Keratinocyte (primary cell): ENCODE measurements at regions not wholly inside any gene's neighbourhood (a gene's known extent, or its start where the extent isn't known, plus 50 kb on each side); places are given as distances from the start of the nearest gene placed in this dataset.

Experiments used
- DNase-seq: peaks from one replicate; pipeline ENCODE4 v3.0.0-alpha.2; 2011; ENCODE audit warnings: low read depth, missing footprints, low spot score
- FAIRE-seq: peaks from 2 replicates; lab custom pipeline; 2011; peaks lifted over from hg19 to GRCh38; lab: Jason Lieb, UNC
- H2AFZ ChIP-seq: 2 replicates; pipeline ENCODE4 v1.6.0; 2012; ENCODE audit warnings: low read length, control low read depth, inconsistent platforms; ENCODE audit not compliant: control insufficient read depth
- H3K27ac ChIP-seq: 2 replicates; pipeline ENCODE4 v1.5.1; 2011; ENCODE audit warnings: low read length; ENCODE audit not compliant: control insufficient read depth, insufficient read depth
- H3K27me3 ChIP-seq: 3 replicates; pipeline ENCODE4 v1.6.0; 2011; ENCODE audit warnings: low read length; ENCODE audit not compliant: control insufficient read depth, insufficient read depth; ENCODE audit errors: extremely low read depth
- H3K36me3 ChIP-seq, 2 experiments: 2 replicates in 1 of 2; 3 replicates in 1 of 2; pipeline ENCODE4 v1.5.1; 2011; ENCODE audit warnings: low read length in 2 of 2, mild to moderate bottlenecking in 1 of 2; ENCODE audit not compliant: control insufficient read depth in 2 of 2, insufficient read depth in 2 of 2; ENCODE audit errors: extremely low read depth in 1 of 2
- H3K4me1 ChIP-seq: 3 replicates; pipeline ENCODE4 v1.5.1; 2011; ENCODE audit warnings: low read length; ENCODE audit not compliant: control insufficient read depth, insufficient read depth; ENCODE audit errors: extremely low read depth
- H3K4me2 ChIP-seq: 3 replicates; pipeline ENCODE4 v1.6.0; 2011; ENCODE audit warnings: low read depth, low read length; ENCODE audit not compliant: control insufficient read depth, insufficient read depth; ENCODE audit errors: extremely low read depth
- H3K4me3 ChIP-seq, 3 experiments: fragments of 200-600 bp in 1 of 3; sonication (generic) in 1 of 3; 2 replicates in 2 of 3; 3 replicates in 1 of 3; pipeline ENCODE4 v1.5.1; 2011 to 2016; ENCODE audit warnings: low read length in 3 of 3, mild to moderate bottlenecking in 3 of 3, control low read depth in 2 of 3, inconsistent platforms in 1 of 3, low read depth in 1 of 3, mixed read lengths in 1 of 3, mixed run types in 1 of 3, moderate library complexity in 1 of 3; ENCODE audit not compliant: control insufficient read depth in 2 of 3, insufficient read depth in 2 of 3; ENCODE audit errors: extremely low read depth in 1 of 3
- H3K79me2 ChIP-seq: 2 replicates; pipeline ENCODE4 v1.6.0; 2012; ENCODE audit warnings: low read length; ENCODE audit not compliant: control insufficient read depth, insufficient read depth
- H3K9ac ChIP-seq: 3 replicates; pipeline ENCODE4 v1.6.0; 2011; ENCODE audit warnings: low read length; ENCODE audit not compliant: control insufficient read depth, insufficient read depth; ENCODE audit errors: extremely low read depth
- H3K9me1 ChIP-seq: 3 replicates; pipeline ENCODE4 v1.6.0; 2011; ENCODE audit warnings: low read length; ENCODE audit not compliant: control insufficient read depth, insufficient read depth; ENCODE audit errors: extremely low read depth
- H3K9me3 ChIP-seq: 2 replicates; pipeline ENCODE4 v1.5.1; 2012; ENCODE audit warnings: low read depth, low read length; ENCODE audit not compliant: control insufficient read depth
- H4K20me1 ChIP-seq: 3 replicates; pipeline ENCODE4 v1.6.0; 2011; ENCODE audit warnings: low read length; ENCODE audit not compliant: control insufficient read depth, insufficient read depth; ENCODE audit errors: extremely low read depth
- EZH2 ChIP-seq: IDR thresholded peaks from one replicate; pipeline ENCODE4 v1.6.1; 2012; ENCODE audit warnings: inconsistent platforms, mild to moderate bottlenecking, low read length, moderate library complexity
- dilution Hi-C: fragments of 300-500 bp; cut with MboI; formaldehyde crosslinking; loops from one replicate; pipeline ENCODE4 v1.7.0; 2020; ENCODE audit warnings: low sequenced_read_pairs; ENCODE audit not compliant: extremely low pct_ligation_motif_present
- TF ChIP-seq, protein P1 (sequence below), 3 experiments: IDR thresholded peaks in 1 of 3; conservative IDR thresholded peaks in 1 of 3; optimal IDR thresholded peaks in 1 of 3; 2 replicates in 2 of 3; 3 replicates in 1 of 3; pipeline versions ENCODE3 to v1.5.1; 2011; ENCODE audit warnings: low read length in 3 of 3, mild to moderate bottlenecking in 3 of 3, moderate library complexity in 2 of 3, control low read depth in 1 of 3, inconsistent platforms in 1 of 3; ENCODE audit not compliant: insufficient read depth in 2 of 3; ENCODE audit errors: extremely low read depth in 1 of 3

DNA sequence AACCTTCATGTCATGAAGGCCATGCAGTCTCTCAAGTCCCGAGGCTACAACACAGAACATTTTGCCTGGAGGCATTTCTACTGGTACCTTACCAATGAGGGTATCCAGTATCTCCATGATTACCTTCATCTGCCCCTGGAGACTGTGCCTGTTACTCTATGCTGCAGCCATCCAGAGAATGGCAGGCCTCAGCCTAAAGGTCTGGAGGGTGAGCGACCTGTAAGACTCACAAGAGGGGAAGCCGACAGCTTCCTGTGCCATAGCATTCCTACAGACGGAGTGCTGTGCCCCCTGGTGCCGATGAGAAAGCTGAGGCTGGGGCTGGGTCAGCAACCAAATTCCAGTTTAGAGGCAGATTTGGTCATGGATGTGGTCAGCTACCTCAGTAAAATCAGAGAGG lies 51.3 kb upstream of the CADPS start:
- dilution Hi-C loops: no loop called here
- DNase-seq (no peak), FAIRE-seq (no peak)
- Histone ChIP-seq H3K36me3 (no peaks in the 10 kb centered on the region), H2AFZ (no peak overlapping the region), H3K4me1 (no peaks in the 10 kb centered on the region), H3K4me2 (no peak overlapping the region), H3K27me3 (no peaks in the 10 kb centered on the region), H3K79me2 (no peaks in the 10 kb centered on the region), H3K9me3 (no peaks in the 10 kb centered on the region), H3K27ac (no peak overlapping the region), H3K9me1 (no peaks in the 10 kb centered on the region), H3K4me3 (no peak overlapping the region), H4K20me1 (no peaks in the 10 kb centered on the region), H3K9ac (no peak overlapping the region)
- TF ChIP-seq, protein P1, sequence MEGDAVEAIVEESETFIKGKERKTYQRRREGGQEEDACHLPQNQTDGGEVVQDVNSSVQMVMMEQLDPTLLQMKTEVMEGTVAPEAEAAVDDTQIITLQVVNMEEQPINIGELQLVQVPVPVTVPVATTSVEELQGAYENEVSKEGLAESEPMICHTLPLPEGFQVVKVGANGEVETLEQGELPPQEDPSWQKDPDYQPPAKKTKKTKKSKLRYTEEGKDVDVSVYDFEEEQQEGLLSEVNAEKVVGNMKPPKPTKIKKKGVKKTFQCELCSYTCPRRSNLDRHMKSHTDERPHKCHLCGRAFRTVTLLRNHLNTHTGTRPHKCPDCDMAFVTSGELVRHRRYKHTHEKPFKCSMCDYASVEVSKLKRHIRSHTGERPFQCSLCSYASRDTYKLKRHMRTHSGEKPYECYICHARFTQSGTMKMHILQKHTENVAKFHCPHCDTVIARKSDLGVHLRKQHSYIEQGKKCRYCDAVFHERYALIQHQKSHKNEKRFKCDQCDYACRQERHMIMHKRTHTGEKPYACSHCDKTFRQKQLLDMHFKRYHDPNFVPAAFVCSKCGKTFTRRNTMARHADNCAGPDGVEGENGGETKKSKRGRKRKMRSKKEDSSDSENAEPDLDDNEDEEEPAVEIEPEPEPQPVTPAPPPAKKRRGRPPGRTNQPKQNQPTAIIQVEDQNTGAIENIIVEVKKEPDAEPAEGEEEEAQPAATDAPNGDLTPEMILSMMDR (optimal IDR thresholded peaks at IDR 0.05 in 1 of 3, IDR thresholded peaks at IDR 0.05 in 1 of 3, conservative IDR thresholded peaks at IDR 0.05 in 1 of 3; ENCODE audit: extremely low read depth in 1 of 3, insufficient read depth in 2 of 3, low read length in 3 of 3): no peak
- TF ChIP-seq EZH2: no peak

GRCh38 chr3:62928256-62928655 lies 53.0 kb upstream of the CADPS start:
- TF ChIP-seq, protein P1 (optimal IDR thresholded peaks at IDR 0.05 in 1 of 3, IDR thresholded peaks at IDR 0.05 in 1 of 3, conservative IDR thresholded peaks at IDR 0.05 in 1 of 3; ENCODE audit: extremely low read depth in 1 of 3, insufficient read depth in 2 of 3, low read length in 3 of 3): no peak
- TF ChIP-seq EZH2: no peak
- no peaks in the 10 kb centered on the region for H3K27me3 ChIP-seq
- no peaks in the 10 kb centered on the region for H3K9me3 ChIP-seq
- no peak overlapping the region for H3K4me3 ChIP-seq
- H3K9me1 ChIP-seq: no peaks in the 10 kb centered on the region
- H3K36me3 ChIP-seq: no peaks in the 10 kb centered on the region
- DNase-seq (no peak), FAIRE-seq (no peak)
- no peak overlapping the region for H2AFZ ChIP-seq
- H4K20me1 ChIP-seq: no peaks in the 10 kb centered on the region
- no peaks in the 10 kb centered on the region for H3K4me1 ChIP-seq
- dilution Hi-C loops: no loop called here
- no peaks in the 10 kb centered on the region for H3K79me2 ChIP-seq
- H3K27ac ChIP-seq: no peak overlapping the region
- no peak overlapping the region for H3K9ac ChIP-seq
- H3K4me2 ChIP-seq: no peak overlapping the region
